ENCODE measurements at regions not wholly inside any gene's neighbourhood (a gene's known extent, or its start where the extent isn't known, plus 50 kb on each side); places are given as distances from the start of the nearest gene placed in this dataset.

- no peak for TF ChIP-seq POU6F1 (CRISPR knock-in tag; IDR thresholded peaks at IDR 0.05; ENCODE audit: borderline replicate concordance, low read depth)
- TF ChIP-seq PATZ1 (CRISPR knock-in tag; IDR thresholded peaks at IDR 0.05; ENCODE audit: borderline replicate concordance), result no peak
- no peak for TF ChIP-seq ESRRG (CRISPR knock-in tag; IDR thresholded peaks at IDR 0.05)
- TF ChIP-seq ZFP3 (CRISPR knock-in tag; IDR thresholded peaks at IDR 0.05), result no peak
- no peak for TF ChIP-seq SNAI2 (CRISPR knock-in tag; IDR thresholded peaks at IDR 0.05)
Observed at GRCh38 chr12:80044694-80045046, 54.7 kb upstream of the OTOGL start.

All from SK-N-SH treated with all-trans-retinoic acid at 6 μM for 48 hours (cell line).